ENCODE measurements at regions not wholly inside any gene's neighbourhood (a gene's known extent, or its start where the extent isn't known, plus 50 kb on each side); places are given as distances from the start of the nearest gene placed in this dataset.
A peak's percentile ranks its signal among the peaks of the same experiment; 100 is the strongest.

DNA sequence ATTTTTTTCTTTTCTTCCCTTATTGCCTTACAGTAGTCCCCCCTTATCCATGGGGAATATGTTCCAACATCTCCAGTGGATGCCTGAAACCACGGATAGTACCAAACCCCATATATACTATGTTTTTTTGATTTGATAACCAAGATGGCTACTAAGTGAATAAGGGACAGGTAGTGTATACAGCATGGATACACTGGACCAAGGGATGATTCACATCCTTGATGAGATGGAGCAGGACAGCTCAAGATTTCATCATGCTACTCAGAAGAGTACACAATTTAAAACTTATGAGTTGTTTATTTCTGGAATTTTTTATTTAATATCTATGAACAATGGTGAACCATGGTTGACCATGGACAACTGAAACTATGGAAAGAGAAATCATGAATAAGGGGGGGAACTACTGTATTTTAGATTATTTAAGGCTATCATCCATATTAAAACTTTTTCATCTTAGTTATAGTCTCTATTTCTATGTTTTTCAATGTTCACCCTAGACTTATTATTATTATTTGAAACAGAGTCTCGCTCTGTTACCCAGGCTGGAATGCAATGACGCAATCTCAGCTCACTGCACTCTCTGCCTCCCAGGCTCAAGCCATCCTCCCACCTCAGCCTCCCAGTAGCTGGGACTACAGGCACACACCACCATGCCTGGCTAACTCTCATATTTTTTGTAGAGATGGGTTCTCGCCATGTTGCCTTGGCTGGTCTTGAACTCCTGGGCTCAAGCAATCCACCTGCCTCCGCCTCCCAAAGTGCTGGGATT is 188.0 kb upstream of the PELI2 start:
- Histone ChIP-seq H3K4me3 (no peak overlapping the region), H3K27ac (replicated peaks in 1 of 4) (no peak overlapping the region), H3K27me3 (no peaks in the 10 kb centered on the region), H3K9me3 (peaks cover 0 to 7% (median 0%) of the 10 kb centered on the region in 4 donors), H3K36me3 (no peaks in the 10 kb centered on the region), H3K4me1 (no peaks in the 10 kb centered on the region)
- WGBS, result 90% methylated on average over 5 of the region's 5 CpGs
- intact Hi-C loops (cut with DNase I), result no loop called here
- TF ChIP-seq EP300 (IDR thresholded peaks at IDR 0.05) (no peak), POLR2AphosphoS5 (IDR thresholded peaks at IDR 0.05) (no peak), POLR2A (IDR thresholded peaks at IDR 0.05; ENCODE audit: low read depth) (no peak)
- TF ChIP-seq, protein P1, sequence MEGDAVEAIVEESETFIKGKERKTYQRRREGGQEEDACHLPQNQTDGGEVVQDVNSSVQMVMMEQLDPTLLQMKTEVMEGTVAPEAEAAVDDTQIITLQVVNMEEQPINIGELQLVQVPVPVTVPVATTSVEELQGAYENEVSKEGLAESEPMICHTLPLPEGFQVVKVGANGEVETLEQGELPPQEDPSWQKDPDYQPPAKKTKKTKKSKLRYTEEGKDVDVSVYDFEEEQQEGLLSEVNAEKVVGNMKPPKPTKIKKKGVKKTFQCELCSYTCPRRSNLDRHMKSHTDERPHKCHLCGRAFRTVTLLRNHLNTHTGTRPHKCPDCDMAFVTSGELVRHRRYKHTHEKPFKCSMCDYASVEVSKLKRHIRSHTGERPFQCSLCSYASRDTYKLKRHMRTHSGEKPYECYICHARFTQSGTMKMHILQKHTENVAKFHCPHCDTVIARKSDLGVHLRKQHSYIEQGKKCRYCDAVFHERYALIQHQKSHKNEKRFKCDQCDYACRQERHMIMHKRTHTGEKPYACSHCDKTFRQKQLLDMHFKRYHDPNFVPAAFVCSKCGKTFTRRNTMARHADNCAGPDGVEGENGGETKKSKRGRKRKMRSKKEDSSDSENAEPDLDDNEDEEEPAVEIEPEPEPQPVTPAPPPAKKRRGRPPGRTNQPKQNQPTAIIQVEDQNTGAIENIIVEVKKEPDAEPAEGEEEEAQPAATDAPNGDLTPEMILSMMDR (IDR thresholded peaks at IDR 0.05), result no peak
- DNase-seq (ENCODE audit: extremely low spot score), result no peak

DNA sequence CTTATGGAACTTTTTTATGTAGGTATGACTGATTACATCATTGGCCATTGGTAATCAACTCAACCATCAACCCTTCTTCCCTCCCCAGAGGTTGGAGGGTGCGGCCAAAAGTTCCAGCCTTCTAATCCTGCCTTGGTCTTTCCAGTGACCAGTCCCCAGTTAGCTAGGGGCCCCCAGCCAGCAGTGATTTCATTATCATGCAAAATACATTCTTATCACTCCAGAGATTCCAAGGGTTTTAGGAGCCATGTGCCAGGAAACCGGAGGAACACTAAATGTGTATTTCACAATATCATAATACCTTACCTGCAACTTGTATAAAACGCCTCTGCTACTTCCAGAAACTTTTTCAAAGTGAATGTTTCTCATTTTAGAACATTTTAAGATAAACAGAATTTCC is 181.5 kb upstream of the PELI2 start:
- no peak overlapping the region for H3K27ac ChIP-seq (replicated peaks in 1 of 4)
- TF ChIP-seq EP300 (IDR thresholded peaks at IDR 0.05) (no peak), POLR2A (IDR thresholded peaks at IDR 0.05; ENCODE audit: low read depth) (no peak), POLR2AphosphoS5 (IDR thresholded peaks at IDR 0.05) (no peak)
- no peak overlapping the region for H3K4me3 ChIP-seq
- DNase-seq (ENCODE audit: extremely low spot score), result peak; percentile 60
- H3K4me1 ChIP-seq, result peaks cover 0 to 9% (median 0%) of the 10 kb centered on the region in 4 donors
- H3K36me3 ChIP-seq, result no peaks in the 10 kb centered on the region
- intact Hi-C loops (cut with DNase I), result no loop called here
- 63% methylated on average over 3 of the region's 3 CpGs for WGBS
- peaks cover 0 to 7% (median 0%) of the 10 kb centered on the region in 4 donors for H3K9me3 ChIP-seq
- H3K27me3 ChIP-seq, result no peaks in the 10 kb centered on the region

DNA sequence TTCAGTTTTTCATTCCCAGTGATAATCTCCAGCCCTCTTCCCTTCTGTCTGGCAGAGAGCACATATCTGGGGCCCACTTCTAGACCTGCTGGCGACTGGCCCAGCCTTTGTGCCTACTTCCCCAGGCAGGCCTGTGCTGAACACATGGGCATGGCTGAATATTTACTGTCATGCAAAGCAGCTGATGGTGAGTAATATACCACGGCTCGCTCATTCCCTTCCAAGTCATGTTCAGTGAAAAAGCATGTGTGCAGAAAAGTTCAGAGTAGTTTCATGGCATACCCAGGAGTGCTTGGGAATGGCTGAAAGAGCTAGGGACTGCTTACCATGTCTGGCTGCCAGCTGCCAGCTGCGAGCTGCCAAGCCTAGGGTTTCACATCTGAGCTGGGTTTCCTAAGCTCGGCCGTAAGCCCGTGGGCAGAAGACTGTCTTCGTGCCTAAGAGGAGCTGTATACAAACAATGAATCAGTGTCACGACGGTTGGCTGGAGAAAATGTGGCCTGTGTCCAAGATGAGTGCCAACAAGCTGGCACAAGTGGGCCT is 179.9 kb upstream of the PELI2 start:
- TF ChIP-seq, protein P1 (IDR thresholded peaks at IDR 0.05), result no peak
- TF ChIP-seq POLR2AphosphoS5 (IDR thresholded peaks at IDR 0.05) (no peak), EP300 (IDR thresholded peaks at IDR 0.05) (no peak), POLR2A (IDR thresholded peaks at IDR 0.05; ENCODE audit: low read depth) (no peak)
- Histone ChIP-seq H3K27ac (replicated peaks in 1 of 4) (no peak overlapping the region), H3K36me3 (no peaks in the 10 kb centered on the region), H3K27me3 (no peaks in the 10 kb centered on the region), H3K9me3 (peaks cover 0 to 7% (median 0%) of the 10 kb centered on the region in 4 donors), H3K4me1 (peaks cover 0 to 9% (median 0%) of the 10 kb centered on the region in 4 donors), H3K4me3 (no peak overlapping the region)
- 66% methylated on average over 6 of the region's 10 CpGs for WGBS
- intact Hi-C loops (cut with DNase I), result no loop called here
- DNase-seq (ENCODE audit: extremely low spot score), result peak; percentile 57

DNA sequence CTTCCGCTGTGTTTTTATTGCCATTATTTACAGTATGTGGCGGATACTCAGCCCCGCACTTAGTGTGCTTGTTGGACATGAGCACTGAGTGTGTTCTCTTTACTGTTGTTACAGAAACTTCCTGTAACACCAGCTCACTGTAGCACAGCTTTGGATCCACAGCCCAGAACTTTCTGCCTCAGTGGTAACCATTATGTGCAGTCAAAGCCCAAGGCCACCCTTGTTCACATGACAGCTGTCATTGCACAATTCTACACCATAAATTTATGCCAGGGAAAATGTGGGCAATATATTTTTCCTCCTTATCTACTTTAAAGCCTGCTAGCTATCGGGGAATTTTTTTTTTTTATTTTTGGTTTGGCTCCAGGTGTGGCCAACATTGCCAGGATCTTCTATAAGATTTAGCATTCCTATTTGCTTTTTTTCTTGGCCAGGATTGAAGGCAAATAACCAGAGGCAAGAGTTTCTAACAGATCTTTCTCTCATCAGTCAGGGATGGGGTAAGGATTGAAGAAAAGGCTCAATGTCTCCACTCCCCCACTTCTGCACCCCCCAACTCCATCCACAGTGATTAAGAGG is 176.0 kb upstream of the PELI2 start:
- H3K36me3 ChIP-seq, result no peaks in the 10 kb centered on the region
- peaks cover 0 to 9% (median 0%) of the 10 kb centered on the region in 4 donors for H3K4me1 ChIP-seq
- WGBS, result 82% methylated on average over 4 of the region's 4 CpGs
- intact Hi-C loops (cut with DNase I), result no loop called here
- H3K4me3 ChIP-seq, result no peak overlapping the region
- no peaks in the 10 kb centered on the region for H3K9me3 ChIP-seq
- H3K27ac ChIP-seq (replicated peaks in 1 of 4), result no peak overlapping the region
- no peak for DNase-seq (ENCODE audit: extremely low spot score)
- no peaks in the 10 kb centered on the region for H3K27me3 ChIP-seq
- TF ChIP-seq POLR2A (IDR thresholded peaks at IDR 0.05; ENCODE audit: low read depth), result no peak
- no peak for TF ChIP-seq POLR2AphosphoS5 (IDR thresholded peaks at IDR 0.05)
- TF ChIP-seq, protein P1 (IDR thresholded peaks at IDR 0.05), result no peak
- TF ChIP-seq EP300 (IDR thresholded peaks at IDR 0.05), result no peak

DNA sequence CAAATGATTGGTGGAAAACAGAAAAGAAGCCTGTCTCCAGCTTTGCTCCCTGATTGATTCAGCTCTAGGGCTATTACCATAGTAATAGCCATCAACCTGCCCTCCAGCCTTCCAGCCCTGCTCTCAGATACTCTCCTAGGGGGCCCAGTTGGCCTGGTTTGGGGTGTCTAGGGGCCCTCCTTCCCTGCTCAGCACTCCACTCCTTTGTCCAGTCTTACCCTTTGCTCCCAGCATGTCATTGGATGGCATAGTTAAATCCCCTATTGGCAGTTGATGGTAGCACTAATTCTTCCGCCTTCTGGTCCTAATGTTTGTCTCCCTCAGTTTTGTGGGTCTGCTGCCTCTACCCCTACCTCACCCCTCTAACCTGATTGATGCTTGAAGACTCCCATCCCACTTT is 175.4 kb upstream of the PELI2 start:
- no peaks in the 10 kb centered on the region for H3K9me3 ChIP-seq
- H3K27me3 ChIP-seq, result no peaks in the 10 kb centered on the region
- H3K4me3 ChIP-seq, result no peak overlapping the region
- intact Hi-C loops (cut with DNase I), result no loop called here
- DNase-seq (ENCODE audit: extremely low spot score), result no peak
- TF ChIP-seq POLR2AphosphoS5 (IDR thresholded peaks at IDR 0.05) (no peak), POLR2A (IDR thresholded peaks at IDR 0.05; ENCODE audit: low read depth) (no peak), EP300 (IDR thresholded peaks at IDR 0.05) (no peak)
- TF ChIP-seq, protein P1 (IDR thresholded peaks at IDR 0.05), result no peak
- H3K4me1 ChIP-seq, result peaks cover 0 to 8% (median 0%) of the 10 kb centered on the region in 4 donors
- no peak overlapping the region for H3K27ac ChIP-seq (replicated peaks in 1 of 4)
- WGBS, result 95% methylated on average over 1 of the region's 1 CpG
- no peaks in the 10 kb centered on the region for H3K36me3 ChIP-seq
